ENCODE measurements at regions not wholly inside any gene's neighbourhood (a gene's known extent, or its start where the extent isn't known, plus 50 kb on each side); places are given as distances from the start of the nearest gene placed in this dataset.

GRCh38 chrX:518319-518718 lies 112.3 kb upstream of the SHOX start:
- H3K4me3 ChIP-seq (replicated peaks; ENCODE audit: low read depth, low read length): no peak overlapping the region
- no peak for DNase-seq (ENCODE audit: extremely low read depth, low read depth)
- TF ChIP-seq, protein P1, sequence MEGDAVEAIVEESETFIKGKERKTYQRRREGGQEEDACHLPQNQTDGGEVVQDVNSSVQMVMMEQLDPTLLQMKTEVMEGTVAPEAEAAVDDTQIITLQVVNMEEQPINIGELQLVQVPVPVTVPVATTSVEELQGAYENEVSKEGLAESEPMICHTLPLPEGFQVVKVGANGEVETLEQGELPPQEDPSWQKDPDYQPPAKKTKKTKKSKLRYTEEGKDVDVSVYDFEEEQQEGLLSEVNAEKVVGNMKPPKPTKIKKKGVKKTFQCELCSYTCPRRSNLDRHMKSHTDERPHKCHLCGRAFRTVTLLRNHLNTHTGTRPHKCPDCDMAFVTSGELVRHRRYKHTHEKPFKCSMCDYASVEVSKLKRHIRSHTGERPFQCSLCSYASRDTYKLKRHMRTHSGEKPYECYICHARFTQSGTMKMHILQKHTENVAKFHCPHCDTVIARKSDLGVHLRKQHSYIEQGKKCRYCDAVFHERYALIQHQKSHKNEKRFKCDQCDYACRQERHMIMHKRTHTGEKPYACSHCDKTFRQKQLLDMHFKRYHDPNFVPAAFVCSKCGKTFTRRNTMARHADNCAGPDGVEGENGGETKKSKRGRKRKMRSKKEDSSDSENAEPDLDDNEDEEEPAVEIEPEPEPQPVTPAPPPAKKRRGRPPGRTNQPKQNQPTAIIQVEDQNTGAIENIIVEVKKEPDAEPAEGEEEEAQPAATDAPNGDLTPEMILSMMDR (IDR thresholded peaks at IDR 0.05; ENCODE audit: low read depth, low read length, missing control alignments): no peak

- TF ChIP-seq, protein P1 (IDR thresholded peaks at IDR 0.05; ENCODE audit: low read depth, low read length, missing control alignments): no peak
- H3K4me3 ChIP-seq (replicated peaks; ENCODE audit: low read depth, low read length): no peak overlapping the region
- no peak for DNase-seq (ENCODE audit: extremely low read depth, low read depth)
These were observed 110.8 kb upstream of the SHOX start for GRCh38 chrX:519741-520140.

- DNase-seq (ENCODE audit: extremely low read depth, low read depth): no peak
- TF ChIP-seq, protein P1 (IDR thresholded peaks at IDR 0.05; ENCODE audit: low read depth, low read length, missing control alignments): no peak
These were observed 108.1 kb upstream of the SHOX start for GRCh38 chrX:522456-522855.

DNA sequence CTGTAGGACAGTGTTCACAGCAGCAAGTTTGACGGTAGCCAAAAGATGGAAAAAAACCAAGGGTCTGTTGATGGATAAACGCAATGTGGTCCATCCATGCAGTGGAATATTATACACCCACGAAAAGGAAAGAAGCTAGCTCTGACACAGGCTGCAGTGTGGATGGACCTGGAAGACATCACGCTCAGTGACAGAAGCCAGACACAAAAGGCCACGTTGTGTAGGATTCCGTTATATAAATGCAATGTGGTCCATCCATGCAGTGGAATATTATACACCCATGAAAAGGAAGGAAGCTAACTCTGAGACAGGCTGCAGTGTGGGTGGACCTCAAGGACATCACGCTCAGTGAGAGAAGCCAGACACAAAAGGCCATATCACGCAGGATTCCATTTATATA lies 105.5 kb upstream of the SHOX start:
- TF ChIP-seq, protein P1 (IDR thresholded peaks at IDR 0.05; ENCODE audit: low read depth, low read length, missing control alignments): no peak
- no peak for DNase-seq (ENCODE audit: extremely low read depth, low read depth)
- no peak overlapping the region for H3K4me3 ChIP-seq (replicated peaks; ENCODE audit: low read depth, low read length)

More at GRCh38 chrX:522456-522855, 108.1 kb upstream of the SHOX start:
- no peak overlapping the region for H3K4me3 ChIP-seq (replicated peaks; ENCODE audit: low read depth, low read length)

GRCh38 chrX:526295-527224 lies 104.0 kb upstream of the SHOX start:
- DNase-seq (ENCODE audit: extremely low read depth, low read depth): no peak
- no peak overlapping the region for H3K4me3 ChIP-seq (replicated peaks; ENCODE audit: low read depth, low read length)
- TF ChIP-seq, protein P1 (IDR thresholded peaks at IDR 0.05; ENCODE audit: low read depth, low read length, missing control alignments): no peak

GRCh38 chrX:530726-531610 lies 99.6 kb upstream of the SHOX start:
- TF ChIP-seq, protein P1 (IDR thresholded peaks at IDR 0.05; ENCODE audit: low read depth, low read length, missing control alignments): no peak
- H3K4me3 ChIP-seq (replicated peaks; ENCODE audit: low read depth, low read length): no peak overlapping the region
- no peak for DNase-seq (ENCODE audit: extremely low read depth, low read depth)

Measured in HFF-Myc (cell line).